SKM-1 (cell line): ENCODE measurements at regions not wholly inside any gene's neighbourhood (a gene's known extent, or its start where the extent isn't known, plus 50 kb on each side); places are given as distances from the start of the nearest gene placed in this dataset.

Experiments used
- DNase-seq: peaks from one replicate; lab custom pipeline; 2025; ENCODE audit not compliant: unreplicated experiment; lab: John Stamatoyannopoulos, UW

- no peak for DNase-seq
Measured at GRCh38 chr2:128623776-128624761, 305.4 kb upstream of the HS6ST1 start.

- DNase-seq = no peak
Measured at GRCh38 chr2:128624956-128625355, 306.3 kb upstream of the HS6ST1 start.

- no peak for DNase-seq
Measured at GRCh38 chr2:128625421-128625820, 306.8 kb upstream of the HS6ST1 start.

- DNase-seq = no peak
Measured at GRCh38 chr2:128625963-128626759, 307.5 kb upstream of the HS6ST1 start.

- DNase-seq = no peak
Measured at GRCh38 chr2:128626760-128627511, 308.3 kb upstream of the HS6ST1 start.

GRCh38 chr2:128628206-128628605 is 309.5 kb upstream of the HS6ST1 start:
- no peak for DNase-seq

GRCh38 chr2:128628996-128629395 is 310.3 kb upstream of the HS6ST1 start:
- DNase-seq = no peak

- DNase-seq = no peak
Measured at GRCh38 chr2:128630974-128631697, 312.5 kb upstream of the HS6ST1 start.

- DNase-seq = no peak
Measured at GRCh38 chr2:128631698-128632500, 313.2 kb upstream of the HS6ST1 start.

- no peak for DNase-seq
Measured at GRCh38 chr2:128632501-128632800, 313.8 kb upstream of the HS6ST1 start.

- DNase-seq = no peak
Measured at GRCh38 chr2:128633501-128633900, 314.8 kb upstream of the HS6ST1 start.

GRCh38 chr2:128635361-128635900 is 316.8 kb upstream of the HS6ST1 start:
- no peak for DNase-seq

GRCh38 chr2:128636802-128637147 is 318.1 kb upstream of the HS6ST1 start:
- no peak for DNase-seq

- DNase-seq = no peak
Measured at GRCh38 chr2:128637481-128638155, 318.9 kb upstream of the HS6ST1 start.

GRCh38 chr2:128638341-128639119 is 319.9 kb upstream of the HS6ST1 start:
- no peak for DNase-seq

GRCh38 chr2:128639120-128639477 is 320.4 kb upstream of the HS6ST1 start:
- DNase-seq = no peak

GRCh38 chr2:128639693-128640092 is 321.0 kb upstream of the HS6ST1 start:
- no peak for DNase-seq

- no peak for DNase-seq
Measured at GRCh38 chr2:128640166-128640844, 321.6 kb upstream of the HS6ST1 start.
